Calu3 (cell line): ENCODE measurements at regions not wholly inside any gene's neighbourhood (a gene's known extent, or its start where the extent isn't known, plus 50 kb on each side); places are given as distances from the start of the nearest gene placed in this dataset.

ENCODE experiments used
- BruUV-seq: library from RNA; stranded (reverse); fragments of 400-500 nt; replicated peaks from 2 replicates; lab custom pipeline; 2021; lab: Mats Ljungman, UMichigan
- CTCF ChIA-PET: fragments of 300-600 bp; sonication (Branson Sonifier 250); formaldehyde crosslinking; loops from one replicate; lab custom pipeline; 2022; ENCODE audit warnings: antibody characterized with exemption; lab: Charles Lee
- DNase-seq: peaks from one replicate; pipeline ENCODE4 v3.0.0; 2022
- H3K27ac Mint-ChIP-seq: one replicate; pipeline ENCODE4 v1.8.0; 2022; ENCODE audit warnings: mixed read lengths; ENCODE audit not compliant: unreplicated experiment
- H3K27me3 Mint-ChIP-seq: one replicate; pipeline ENCODE4 v1.8.0; 2022; ENCODE audit warnings: mixed read lengths; ENCODE audit not compliant: unreplicated experiment
- H3K36me3 Mint-ChIP-seq: one replicate; pipeline ENCODE4 v1.8.0; 2022; ENCODE audit warnings: mild to moderate bottlenecking, moderate library complexity, mixed read lengths; ENCODE audit not compliant: insufficient read depth, unreplicated experiment
- H3K4me1 Mint-ChIP-seq: one replicate; pipeline ENCODE4 v1.8.0; 2022; ENCODE audit warnings: mild to moderate bottlenecking, low read depth, mixed read lengths; ENCODE audit not compliant: unreplicated experiment
- H3K4me3 Mint-ChIP-seq: one replicate; pipeline ENCODE4 v1.8.0; 2022; ENCODE audit warnings: mild to moderate bottlenecking, low read depth, moderate library complexity, mixed read lengths; ENCODE audit not compliant: unreplicated experiment
- H3K9me3 Mint-ChIP-seq: one replicate; pipeline ENCODE4 v1.8.0; 2022; ENCODE audit warnings: low read depth, mixed read lengths; ENCODE audit not compliant: unreplicated experiment
- CTCF ChIP-seq: fragments of 200-600 bp; IDR thresholded peaks from one replicate; pipeline ENCODE4 v1.8.0; 2022; ENCODE audit warnings: antibody characterized with exemption; ENCODE audit not compliant: unreplicated experiment
- intact Hi-C: fragments of 100-400 bp; cut with micrococcal nuclease; formaldehyde crosslinking; loops from one replicate; pipeline ENCODE4 v1.10.0; 2022; ENCODE audit not compliant: unreplicated experiment

GRCh38 chr4:19842471-19842870 is 409.2 kb upstream of the SLIT2 start:
- intact Hi-C loops, result no loop called here
- BruUV-seq, result no TSS peak
- Mint-ChIP-seq H3K27ac (no peak overlapping the region), H3K36me3 (no peaks in the 10 kb centered on the region), H3K9me3 (no peaks in the 10 kb centered on the region), H3K4me3 (no peak overlapping the region), H3K4me1 (no peaks in the 10 kb centered on the region), H3K27me3 (no peaks in the 10 kb centered on the region)
- no peak for TF ChIP-seq CTCF
- no peak for DNase-seq
- CTCF ChIA-PET, result no interaction called here

GRCh38 chr4:19838858-19839257 is 412.8 kb upstream of the SLIT2 start:
- Mint-ChIP-seq H3K9me3 (peaks cover 3% of the 10 kb centered on the region), H3K36me3 (no peaks in the 10 kb centered on the region), H3K27me3 (no peaks in the 10 kb centered on the region), H3K4me1 (no peaks in the 10 kb centered on the region), H3K27ac (no peak overlapping the region), H3K4me3 (no peak overlapping the region)
- no peak for TF ChIP-seq CTCF
- CTCF ChIA-PET, result no interaction called here
- intact Hi-C loops, result no loop called here
- no peak for DNase-seq
- BruUV-seq, result no TSS peak

- BruUV-seq, result no TSS peak
- Mint-ChIP-seq H3K4me3 (no peak overlapping the region), H3K4me1 (no peaks in the 10 kb centered on the region), H3K36me3 (no peaks in the 10 kb centered on the region), H3K27me3 (no peaks in the 10 kb centered on the region), H3K9me3 (peaks cover 3% of the 10 kb centered on the region), H3K27ac (no peak overlapping the region)
- intact Hi-C loops, result no loop called here
- CTCF ChIA-PET, result no interaction called here
- TF ChIP-seq CTCF, result no peak
- no peak for DNase-seq
Measured at GRCh38 chr4:19835429-19835828, 416.3 kb upstream of the SLIT2 start.

GRCh38 chr4:19832411-19832810 is 419.3 kb upstream of the SLIT2 start:
- no peak for DNase-seq
- Mint-ChIP-seq H3K27me3 (no peaks in the 10 kb centered on the region), H3K36me3 (no peaks in the 10 kb centered on the region), H3K27ac (no peak overlapping the region), H3K4me1 (no peaks in the 10 kb centered on the region), H3K4me3 (no peak overlapping the region), H3K9me3 (peaks cover 3% of the 10 kb centered on the region)
- intact Hi-C loops, result no loop called here
- TF ChIP-seq CTCF, result no peak
- CTCF ChIA-PET, result no interaction called here
- BruUV-seq, result no TSS peak
